ENCODE measurements at regions not wholly inside any gene's neighbourhood (a gene's known extent, or its start where the extent isn't known, plus 50 kb on each side); places are given as distances from the start of the nearest gene placed in this dataset.

GRCh38 chr3:69567023-69567709, 172.1 kb upstream of the MITF start:
- no peak for DNase-seq

DNA sequence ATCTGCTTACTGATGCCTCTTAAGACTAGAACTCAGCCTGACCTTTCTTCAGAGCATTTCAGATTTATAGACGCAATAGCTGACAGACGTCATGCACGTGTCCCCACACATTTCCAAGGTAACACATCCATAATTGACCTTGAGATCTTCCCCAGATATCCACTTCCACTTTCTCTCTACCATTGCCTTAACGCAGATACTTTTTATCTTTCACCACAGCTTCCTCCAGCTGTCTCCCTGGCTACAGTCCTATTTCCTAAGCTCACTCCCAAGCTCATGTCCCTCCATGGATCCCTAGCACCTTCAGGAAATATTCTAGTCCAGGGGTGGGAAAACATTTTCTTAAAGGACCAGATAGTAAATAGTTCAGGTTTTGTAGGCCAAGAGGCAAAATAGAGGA, 173.0 kb upstream of the MITF start:
- no peak for DNase-seq

GRCh38 chr3:69565316-69565715, 173.9 kb upstream of the MITF start:
- DNase-seq: no peak

- no peak for DNase-seq
Measured at GRCh38 chr3:69563981-69564380, 175.3 kb upstream of the MITF start.

- DNase-seq: no peak
Measured at GRCh38 chr3:69563151-69563550, 176.1 kb upstream of the MITF start.

DNA sequence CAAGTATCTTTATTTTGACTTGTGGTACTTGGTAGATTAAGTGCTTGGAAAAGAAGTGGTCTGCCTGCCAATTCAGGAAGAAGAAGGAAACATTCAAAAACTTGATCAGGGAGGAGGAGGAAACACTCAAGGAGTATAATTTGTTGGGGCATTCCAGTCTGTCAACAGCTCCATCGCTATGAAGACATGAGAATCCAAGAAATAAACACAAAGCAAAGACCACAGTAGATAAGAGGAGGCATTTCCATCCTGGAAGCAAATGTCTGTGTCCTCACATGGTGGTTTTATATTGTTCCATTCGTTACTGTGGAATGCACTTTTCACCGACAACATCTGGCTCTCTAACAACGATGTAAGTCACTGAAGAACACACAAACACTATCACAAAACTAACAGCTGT, 176.1 kb upstream of the FRMD4B start:
- no peak for DNase-seq

- no peak for DNase-seq
Measured at GRCh38 chr3:69560818-69561217, 174.9 kb upstream of the FRMD4B start.

DNA sequence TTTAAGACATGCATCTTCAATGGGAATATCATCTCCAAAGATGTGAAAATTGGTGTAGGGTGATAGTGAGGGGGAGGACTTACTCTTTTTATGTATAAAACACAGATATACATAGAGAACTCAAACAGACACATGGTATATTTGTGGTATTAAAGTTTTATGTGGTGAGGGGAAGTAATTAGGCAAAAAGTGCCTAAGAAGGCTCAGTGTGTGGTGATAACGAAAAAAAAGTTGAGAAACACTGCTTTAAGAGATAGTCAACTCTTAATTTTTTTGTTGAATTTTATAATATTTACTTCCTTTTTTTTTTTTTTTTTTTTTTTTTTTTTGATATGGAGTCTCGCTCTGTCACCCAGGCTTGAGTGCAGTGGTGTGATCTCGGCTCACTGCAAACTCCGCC, 174.2 kb upstream of the FRMD4B start:
- no peak for DNase-seq

GRCh38 chr3:69558912-69559311, 173.0 kb upstream of the FRMD4B start:
- peak in 1 of 2 experiments; percentile 25 for DNase-seq

GRCh38 chr3:69554576-69554975, 168.7 kb upstream of the FRMD4B start:
- DNase-seq: no peak

GRCh38 chr3:69553888-69554287, 168.0 kb upstream of the FRMD4B start:
- no peak for DNase-seq

GRCh38 chr3:69547461-69547880, 161.6 kb upstream of the FRMD4B start:
- DNase-seq: no peak

DNA sequence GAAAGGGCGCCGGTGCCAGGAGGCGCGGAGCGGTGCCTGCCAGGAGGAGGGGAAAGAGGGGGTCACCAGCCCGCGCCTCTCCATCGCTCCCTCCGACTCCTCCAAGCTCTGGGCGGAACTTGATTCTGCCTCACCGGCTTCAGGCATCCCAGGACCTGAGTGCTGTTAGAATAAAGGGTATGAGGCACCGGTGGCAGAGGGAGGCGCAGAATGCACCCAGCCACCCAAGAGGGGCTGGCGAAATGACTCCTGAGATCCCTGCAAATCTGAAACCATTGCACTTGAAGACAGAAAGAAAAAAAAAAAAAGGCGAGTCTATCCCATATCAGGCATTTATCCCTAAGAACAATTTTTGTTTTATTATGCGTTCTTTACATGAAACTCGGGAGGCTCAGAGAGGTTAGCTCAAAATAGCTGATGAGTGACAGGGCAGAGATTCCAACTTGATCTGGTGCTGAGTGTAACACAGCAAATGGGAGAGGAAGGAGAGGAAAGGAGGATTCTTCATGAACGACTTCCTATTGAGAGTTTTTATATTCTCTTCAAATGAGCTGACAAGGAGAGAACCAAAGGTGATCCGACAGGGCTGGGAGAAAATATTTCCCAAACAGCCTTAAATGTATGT, 157.0 kb upstream of the FRMD4B start:
- no peak for DNase-seq

DNA sequence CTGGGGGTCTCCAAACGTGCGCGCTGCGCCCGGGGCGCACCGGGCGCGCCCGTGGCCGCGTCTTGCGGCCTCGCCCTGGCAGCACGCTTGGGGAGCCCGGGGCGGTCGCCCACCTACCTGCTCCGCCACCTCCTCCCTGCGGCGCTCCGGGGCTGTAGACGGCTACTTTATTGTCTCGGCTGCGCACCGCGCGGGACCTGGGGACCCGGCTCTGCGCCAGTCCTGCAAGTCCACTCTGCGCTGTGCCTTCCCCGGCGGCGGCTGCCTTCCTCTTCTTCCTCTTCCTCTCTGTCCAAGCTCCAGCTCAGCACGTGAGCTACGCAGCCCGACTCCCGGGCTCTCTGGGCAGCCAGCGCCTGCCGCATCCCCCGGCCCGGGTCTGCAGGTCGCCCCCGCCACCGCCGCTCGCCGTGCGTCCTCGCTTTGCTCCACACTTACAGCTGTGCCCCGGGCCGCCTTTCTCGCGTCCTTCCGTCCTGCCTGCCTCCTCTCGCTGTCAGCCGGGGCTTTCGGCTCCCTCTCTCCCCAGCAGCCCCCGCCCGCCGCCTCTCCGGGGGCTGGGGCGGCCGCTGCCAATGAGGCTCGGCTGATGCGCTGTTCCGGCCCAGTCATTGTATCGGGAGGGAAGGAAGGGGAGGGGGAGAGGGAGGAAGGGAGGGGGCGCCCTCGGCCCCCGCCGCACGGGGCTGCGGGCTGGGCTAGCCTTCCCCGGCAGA, 156.4 kb upstream of the FRMD4B start:
- DNase-seq: peak; percentile 60 to 75

DNA sequence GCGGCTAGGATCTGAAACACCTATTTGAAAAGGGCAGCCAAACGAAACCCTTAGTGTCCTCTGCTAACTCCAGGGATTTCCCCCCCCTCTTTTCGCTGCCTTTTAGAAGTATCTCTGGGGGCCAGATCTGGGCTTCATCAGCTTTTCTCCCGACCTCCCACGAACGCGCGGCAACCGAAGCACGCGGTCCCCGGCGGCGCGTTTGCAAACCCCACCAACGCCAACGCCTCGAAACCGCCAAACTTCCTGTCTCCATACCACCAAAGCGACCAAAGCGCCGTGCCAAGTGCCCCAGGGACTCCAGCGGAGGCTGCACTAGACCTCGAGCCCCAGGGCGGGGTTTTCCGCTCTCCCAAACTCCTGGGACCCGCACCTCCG, 155.8 kb upstream of the FRMD4B start:
- DNase-seq: peak; percentile 38 to 45

GRCh38 chr3:69540706-69541581, 155.1 kb upstream of the FRMD4B start:
- no peak for DNase-seq

DNA sequence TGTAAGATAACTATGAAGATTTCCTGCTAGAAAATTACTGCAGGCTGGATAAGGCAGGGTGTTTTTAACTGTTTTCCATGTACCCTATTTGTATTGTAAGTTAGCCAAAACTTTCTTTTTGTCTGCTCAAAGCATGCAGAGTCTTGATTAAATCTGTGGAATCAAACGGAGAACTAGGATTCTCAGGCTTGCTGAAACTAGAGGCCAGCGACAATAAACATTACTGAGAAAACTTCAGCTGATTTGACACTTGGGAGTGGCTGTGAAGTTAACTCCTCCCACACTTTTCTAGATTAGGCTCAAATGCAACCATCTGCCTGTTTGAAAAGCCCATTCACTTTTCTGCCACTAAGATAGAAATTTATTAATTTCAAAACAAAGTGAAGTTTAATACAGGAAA, 153.2 kb upstream of the FRMD4B start:
- DNase-seq: no peak

GRCh38 chr3:69538281-69538680, 152.4 kb upstream of the FRMD4B start:
- DNase-seq: no peak

DNA sequence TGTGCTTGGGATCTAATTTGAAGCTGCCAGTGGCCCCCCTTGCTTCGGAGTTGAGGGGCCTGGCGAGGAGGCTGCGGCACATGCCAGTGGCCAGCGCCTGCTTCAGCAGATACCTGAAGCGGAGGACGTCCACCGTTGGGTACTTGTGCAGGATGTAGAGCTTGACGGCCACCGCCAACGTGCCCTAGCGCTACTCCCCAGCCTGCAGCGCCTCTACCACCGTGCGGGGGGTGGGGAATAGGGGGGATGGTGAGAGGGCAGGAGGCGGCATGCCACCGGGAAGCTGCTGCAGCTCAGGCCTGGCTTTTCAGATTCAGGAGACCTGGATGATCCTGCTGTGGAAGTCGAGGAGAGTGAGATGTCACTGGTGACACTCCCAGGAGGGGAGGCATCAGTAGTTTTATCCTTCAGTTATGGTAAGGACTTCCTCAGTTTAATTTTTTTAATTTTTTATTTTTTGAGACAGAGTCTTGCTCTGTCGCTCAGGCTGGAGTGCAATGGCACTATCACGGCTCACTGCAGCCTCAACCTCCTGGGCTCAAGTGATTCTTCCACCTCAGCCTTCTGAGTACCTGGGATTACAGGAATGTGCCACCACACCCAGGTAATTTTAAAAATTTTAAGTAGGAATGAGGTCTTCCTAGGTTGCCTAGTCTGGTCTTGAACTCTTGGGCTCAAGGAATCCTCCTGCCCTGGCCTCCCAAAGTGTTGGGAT, 150.6 kb upstream of the FRMD4B start:
- no peak for DNase-seq

DNA sequence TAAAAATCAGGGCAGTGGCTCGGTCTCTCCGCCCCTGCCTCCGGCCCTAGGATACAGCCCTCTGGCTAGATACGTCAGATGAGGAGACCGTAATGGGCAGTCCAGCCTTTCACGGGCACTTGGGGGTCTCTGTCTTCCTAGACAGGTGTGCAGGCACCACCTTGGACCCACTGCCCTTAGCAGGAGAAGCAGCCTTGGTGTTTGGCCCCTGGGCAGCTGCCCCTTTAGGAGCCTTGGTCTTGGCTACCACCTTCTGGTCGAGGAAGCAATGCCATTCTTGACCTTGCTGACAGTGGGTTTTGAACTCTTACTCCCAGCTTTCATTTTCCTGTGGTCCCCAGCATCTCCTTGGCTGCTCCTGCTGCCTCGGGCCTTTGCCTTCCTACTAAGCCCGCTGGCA, 149.7 kb upstream of the FRMD4B start:
- DNase-seq: no peak

DNA sequence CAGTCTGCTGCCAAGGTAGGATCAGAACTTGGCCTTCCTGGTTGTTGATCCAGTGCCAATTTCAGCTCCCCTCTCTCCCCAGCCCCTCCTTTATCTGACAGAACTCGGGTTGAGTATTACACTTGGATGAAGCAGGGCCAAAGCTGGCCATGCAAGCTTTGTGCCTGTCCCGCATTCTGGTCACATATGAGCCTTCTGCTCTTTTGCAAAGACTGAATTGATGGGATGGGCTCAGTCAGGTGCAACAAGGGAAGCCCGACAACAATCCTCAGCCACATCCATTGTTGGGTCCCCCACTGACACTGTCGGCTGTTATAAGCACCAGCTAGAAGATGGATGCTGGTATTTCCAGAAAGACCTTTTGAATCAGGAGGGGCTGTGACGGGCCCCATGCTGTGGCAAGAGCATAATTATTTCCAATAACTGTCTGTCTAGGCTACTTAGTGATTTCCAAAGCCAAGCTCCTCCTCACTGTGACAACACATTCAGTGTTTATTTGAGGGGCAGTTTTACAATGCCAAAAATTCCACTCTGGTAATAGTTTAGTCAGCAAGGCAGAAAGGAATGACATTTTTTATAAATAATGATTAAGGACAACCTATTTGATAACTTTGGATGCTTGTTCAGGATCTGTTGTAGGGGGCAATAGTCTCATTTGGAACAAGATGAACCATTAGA, 146.8 kb upstream of the FRMD4B start:
- peak in 1 of 2 experiments; percentile 41 for DNase-seq

Measured in NCI-H2081 (cell line).